ENCODE measurements at regions not wholly inside any gene's neighbourhood (a gene's known extent, or its start where the extent isn't known, plus 50 kb on each side); places are given as distances from the start of the nearest gene placed in this dataset.

DNA sequence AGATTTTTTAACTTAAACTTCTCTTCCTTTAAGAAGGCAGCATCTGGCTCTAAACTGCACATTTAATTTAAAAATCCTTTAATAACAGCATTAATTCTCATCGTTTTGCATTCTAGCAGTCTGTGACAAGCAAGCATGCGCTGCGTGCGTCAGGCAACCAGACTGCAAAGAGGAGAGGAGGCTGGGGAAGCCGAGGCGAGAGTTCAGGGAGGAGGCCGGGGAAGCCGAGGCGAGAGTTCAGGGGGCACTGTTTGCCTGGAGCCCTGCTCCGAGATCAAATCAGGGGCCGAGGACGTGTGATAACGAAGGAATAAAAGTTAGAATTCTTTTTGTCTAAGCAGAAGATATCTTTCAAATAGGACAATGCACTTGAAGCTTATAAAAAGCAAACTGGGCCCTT lies 435.7 kb downstream of the EFNB2 start:
- peak overlapping the region; percentile 100 for H3K27ac ChIP-seq (ENCODE audit: low read length)
- no peaks in the 10 kb centered on the region for H3K79me2 ChIP-seq (ENCODE audit: low read length)
- no peak for ATAC-seq
- BruUV-seq (replicated peaks), result no TSS peak
- H3K9ac ChIP-seq (ENCODE audit: low read length), result peak overlapping the region; percentile 64
- no peaks in the 10 kb centered on the region for H3K27me3 ChIP-seq (ENCODE audit: low read length)
- H3K4me3 ChIP-seq (ENCODE audit: low read length), result no peak overlapping the region
- no peaks in the 10 kb centered on the region for H3K9me3 ChIP-seq (ENCODE audit: low read length)
- intact Hi-C loops (cut with micrococcal nuclease), result loop anchor here (10.0 kb wide), 1 partner anchor 285 kb away; no protein-coding TSS in a partner anchor
- H3K36me3 ChIP-seq (ENCODE audit: low read depth, low read length), result no peaks in the 10 kb centered on the region
- H2AFZ ChIP-seq (ENCODE audit: low read length), result no peak overlapping the region
- no peak for DNase-seq
- H3K9me2 ChIP-seq (replicated peaks; ENCODE audit: low read length), result no peaks in the 10 kb centered on the region
- ChIA-PET CTCF (no interaction called here), POLR2A (ENCODE audit: unreplicated experiment) (no interaction called here)
- TF ChIP-seq EZH2 (IDR thresholded peaks at IDR 0.05; ENCODE audit: low read length, unreplicated experiment) (no peak), CTCF (conservative IDR thresholded peaks at IDR 0.05; ENCODE audit: low read depth, low read length) (no peak), EZH2phosphoT487 (IDR thresholded peaks at IDR 0.05; ENCODE audit: borderline replicate concordance, low read length) (no peak)
- no peak overlapping the region for H3K4me2 ChIP-seq (ENCODE audit: low read length)
- peaks cover 84% of the 10 kb centered on the region for H3K4me1 ChIP-seq (ENCODE audit: insufficient read depth, low read length)
- H4K20me1 ChIP-seq (ENCODE audit: low read length), result no peaks in the 10 kb centered on the region
- peaks cover 3% of the 10 kb centered on the region for H3F3A ChIP-seq (ENCODE audit: low read length, unreplicated experiment)

GRCh38 chr13:106098778-106099177 lies 436.7 kb downstream of the EFNB2 start:
- H3K4me2 ChIP-seq (ENCODE audit: low read length), result no peak overlapping the region
- no peak overlapping the region for H3K9ac ChIP-seq (ENCODE audit: low read length)
- no TSS peak for BruUV-seq (replicated peaks)
- no peaks in the 10 kb centered on the region for H3F3A ChIP-seq (ENCODE audit: low read length, unreplicated experiment)
- no peak overlapping the region for H3K4me3 ChIP-seq (ENCODE audit: low read length)
- peaks cover 83% of the 10 kb centered on the region for H3K4me1 ChIP-seq (ENCODE audit: insufficient read depth, low read length)
- H3K79me2 ChIP-seq (ENCODE audit: low read length), result no peaks in the 10 kb centered on the region
- ChIA-PET POLR2A (ENCODE audit: unreplicated experiment) (no interaction called here), CTCF (no interaction called here)
- intact Hi-C loops (cut with micrococcal nuclease), result no loop called here
- no peaks in the 10 kb centered on the region for H3K36me3 ChIP-seq (ENCODE audit: low read depth, low read length)
- no peak overlapping the region for H3K27ac ChIP-seq (ENCODE audit: low read length)
- TF ChIP-seq EZH2 (IDR thresholded peaks at IDR 0.05; ENCODE audit: low read length, unreplicated experiment), result no peak
- TF ChIP-seq CTCF (conservative IDR thresholded peaks at IDR 0.05; ENCODE audit: low read depth, low read length), result no peak
- no peak for TF ChIP-seq EZH2phosphoT487 (IDR thresholded peaks at IDR 0.05; ENCODE audit: borderline replicate concordance, low read length)
- H3K9me3 ChIP-seq (ENCODE audit: low read length), result no peaks in the 10 kb centered on the region
- DNase-seq, result no peak
- no peaks in the 10 kb centered on the region for H4K20me1 ChIP-seq (ENCODE audit: low read length)
- no peak for ATAC-seq
- no peak overlapping the region for H2AFZ ChIP-seq (ENCODE audit: low read length)
- H3K27me3 ChIP-seq (ENCODE audit: low read length), result no peaks in the 10 kb centered on the region
- H3K9me2 ChIP-seq (replicated peaks; ENCODE audit: low read length), result no peaks in the 10 kb centered on the region

GRCh38 chr13:106096661-106097092 lies 438.8 kb downstream of the EFNB2 start:
- ChIA-PET CTCF (no interaction called here), POLR2A (ENCODE audit: unreplicated experiment) (no interaction called here)
- Histone ChIP-seq H3K4me1 (ENCODE audit: insufficient read depth, low read length) (peaks cover 65% of the 10 kb centered on the region), H2AFZ (ENCODE audit: low read length) (0 out of 2 replicates have a peak overlapping the region, but pooled peaks have one; percentile 35), H3F3A (ENCODE audit: low read length, unreplicated experiment) (no peaks in the 10 kb centered on the region), H3K36me3 (ENCODE audit: low read depth, low read length) (no peaks in the 10 kb centered on the region), H3K79me2 (ENCODE audit: low read length) (no peaks in the 10 kb centered on the region), H4K20me1 (ENCODE audit: low read length) (no peaks in the 10 kb centered on the region), H3K4me2 (ENCODE audit: low read length) (peak overlapping the region; percentile 79), H3K9me3 (ENCODE audit: low read length) (no peaks in the 10 kb centered on the region), H3K9ac (ENCODE audit: low read length) (peak overlapping the region; percentile 74), H3K9me2 (replicated peaks; ENCODE audit: low read length) (no peaks in the 10 kb centered on the region), H3K4me3 (ENCODE audit: low read length) (peak overlapping the region; percentile 34; the same call in 1 of the 2 replicates), H3K27ac (ENCODE audit: low read length) (peak overlapping the region; percentile 95), H3K27me3 (ENCODE audit: low read length) (no peaks in the 10 kb centered on the region)
- no TSS peak for BruUV-seq (replicated peaks)
- peak; percentile 72 for ATAC-seq
- peak; percentile 90 for DNase-seq
- TF ChIP-seq CTCF (conservative IDR thresholded peaks at IDR 0.05; ENCODE audit: low read depth, low read length) (no peak), EZH2 (IDR thresholded peaks at IDR 0.05; ENCODE audit: low read length, unreplicated experiment) (no peak)
- intact Hi-C loops (cut with micrococcal nuclease), result loop anchor here (1.0 to 2.0 kb wide), 5 partner anchors 24 to 436 kb away; no protein-coding TSS in a partner anchor
